ENCODE measurements at regions not wholly inside any gene's neighbourhood (a gene's known extent, or its start where the extent isn't known, plus 50 kb on each side); places are given as distances from the start of the nearest gene placed in this dataset.

DNA sequence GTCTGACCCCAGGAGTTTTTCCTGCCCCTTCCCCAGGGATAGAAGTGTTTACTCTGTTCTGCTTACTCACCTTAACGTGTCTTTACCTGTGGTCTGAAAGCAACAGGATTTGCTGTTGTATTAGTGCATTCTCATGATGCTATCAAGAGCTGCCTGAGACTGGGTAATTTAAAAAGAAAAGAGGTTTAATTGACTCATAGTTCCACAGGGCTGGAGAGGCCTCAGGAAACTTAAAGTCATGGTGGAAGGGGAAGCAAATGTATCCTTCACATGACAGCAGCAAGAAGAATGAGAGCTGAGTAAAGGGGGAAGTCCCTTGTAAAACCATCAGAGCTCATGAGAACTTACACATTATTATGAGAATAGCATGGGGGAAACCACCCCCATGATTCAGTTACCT, 240.4 kb downstream of the SNAPC1 start:
- no peak for ATAC-seq

DNA sequence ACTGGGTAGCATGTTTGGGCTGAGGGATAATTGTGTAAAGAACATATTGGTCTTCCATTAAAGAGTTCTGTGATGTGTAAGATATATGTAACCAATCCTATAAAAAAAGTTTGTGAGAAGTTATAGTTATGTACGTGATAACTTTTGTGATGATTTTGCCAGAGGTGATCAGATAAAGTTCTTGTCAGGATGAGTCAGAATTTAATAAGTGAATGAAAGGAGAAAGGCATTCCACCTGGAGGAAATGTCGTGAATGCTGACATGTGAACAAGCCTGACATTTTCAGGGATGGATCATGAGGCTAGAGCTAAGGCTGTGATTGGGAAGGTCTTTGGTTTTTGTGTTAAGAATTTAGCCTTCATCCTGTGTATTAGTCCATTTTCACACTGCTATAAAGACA, 241.5 kb downstream of the SNAPC1 start:
- peaks cover 0 to 6% (median 5%) of the 10 kb centered on the region in 3 donors for H3K36me3 Mint-ChIP-seq
- DNase-seq: no peak
- no peaks in the 10 kb centered on the region for H3K4me1 Mint-ChIP-seq
- POLR2A ChIA-PET: no interaction called here
- H3K4me3 Mint-ChIP-seq: no peak overlapping the region
- H3K9me3 Mint-ChIP-seq: peaks cover 0 to 15% (median 4%) of the 10 kb centered on the region in 9 donors
- no peak overlapping the region for H3K27ac Mint-ChIP-seq
- no peak for ATAC-seq
- H3K27me3 Mint-ChIP-seq: peaks cover 15 to 54% (median 28%) of the 10 kb centered on the region in 5 donors

More for the DNA sequence above, 240.4 kb downstream of the SNAPC1 start:
- peaks cover 0 to 6% (median 5%) of the 10 kb centered on the region in 3 donors for H3K36me3 Mint-ChIP-seq
- no peak for DNase-seq
- no peak overlapping the region for H3K27ac Mint-ChIP-seq
- POLR2A ChIA-PET: no interaction called here
- H3K4me3 Mint-ChIP-seq: no peak overlapping the region
- no peaks in the 10 kb centered on the region for H3K4me1 Mint-ChIP-seq
- H3K9me3 Mint-ChIP-seq: peaks cover 0 to 15% (median 4%) of the 10 kb centered on the region in 9 donors
- H3K27me3 Mint-ChIP-seq: peaks cover 14 to 46% (median 26%) of the 10 kb centered on the region in 5 donors

DNA sequence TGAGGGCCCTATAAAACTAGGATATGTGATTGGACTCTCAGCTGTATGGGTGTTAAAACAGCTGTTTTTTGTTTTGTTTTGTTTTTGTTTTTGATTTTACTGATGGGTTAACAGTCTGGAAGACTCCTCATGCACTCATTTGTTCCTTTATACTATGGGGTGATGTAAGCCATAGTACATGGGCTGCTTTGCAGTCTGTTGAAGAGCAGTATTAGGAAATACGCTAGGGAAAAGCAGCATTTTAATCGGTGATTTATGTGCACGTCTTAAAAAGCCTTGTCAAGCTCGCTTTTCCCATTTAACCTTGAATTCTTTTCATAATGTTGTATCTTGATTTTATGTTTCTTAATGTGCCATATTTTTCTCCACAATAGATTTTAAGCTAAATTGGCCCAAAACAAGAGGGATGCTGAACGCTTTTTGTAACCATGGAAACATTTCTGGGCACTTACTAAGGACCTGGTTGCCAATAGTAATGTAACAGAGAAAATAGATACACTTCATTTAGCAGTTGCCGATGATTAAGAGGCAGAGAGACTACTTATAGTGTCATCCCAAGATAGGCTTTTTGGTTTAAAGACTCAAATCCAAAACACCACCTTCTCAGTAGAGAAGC, 244.0 kb downstream of the SNAPC1 start:
- DNase-seq (no peak), ATAC-seq (no peak)
- H3K4me1 Mint-ChIP-seq: no peaks in the 10 kb centered on the region
- H3K9me3 Mint-ChIP-seq: peaks cover 0 to 15% (median 4%) of the 10 kb centered on the region in 9 donors
- POLR2A ChIA-PET: no interaction called here
- no peak overlapping the region for H3K27ac Mint-ChIP-seq
- no peak overlapping the region for H3K4me3 Mint-ChIP-seq
- peaks cover 0 to 6% (median 5%) of the 10 kb centered on the region in 3 donors for H3K36me3 Mint-ChIP-seq
- H3K27me3 Mint-ChIP-seq: peaks cover 22 to 59% (median 27%) of the 10 kb centered on the region in 5 donors

DNA sequence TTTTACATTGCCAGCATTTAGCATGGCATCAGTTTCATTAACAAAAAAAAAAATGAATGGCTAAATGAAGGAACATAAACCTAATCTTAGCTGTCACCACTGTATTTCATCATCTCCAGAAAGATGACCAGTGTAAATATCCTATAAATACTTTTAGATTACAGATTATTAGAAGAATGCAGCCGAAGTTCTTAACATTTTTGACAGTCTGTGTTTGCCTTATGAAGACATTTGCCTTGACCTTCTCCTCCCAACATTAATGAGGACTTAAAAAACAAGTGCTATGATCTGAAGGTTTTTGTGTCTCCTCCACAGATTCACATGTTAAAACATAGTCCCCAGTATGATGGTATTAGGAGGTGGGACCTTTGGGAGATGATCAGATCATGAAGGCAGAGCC, 253.0 kb downstream of the SNAPC1 start:
- Mint-ChIP-seq H3K4me1 (no peaks in the 10 kb centered on the region), H3K27ac (no peak overlapping the region), H3K27me3 (peaks cover 12 to 32% (median 19%) of the 10 kb centered on the region in 5 donors), H3K9me3 (peaks cover 0 to 11% (median 3%) of the 10 kb centered on the region in 9 donors), H3K4me3 (no peak overlapping the region), H3K36me3 (peaks cover 0 to 4% (median 0%) of the 10 kb centered on the region in 3 donors)
- POLR2A ChIA-PET: no interaction called here
- no peak for ATAC-seq
- DNase-seq: no peak

DNA sequence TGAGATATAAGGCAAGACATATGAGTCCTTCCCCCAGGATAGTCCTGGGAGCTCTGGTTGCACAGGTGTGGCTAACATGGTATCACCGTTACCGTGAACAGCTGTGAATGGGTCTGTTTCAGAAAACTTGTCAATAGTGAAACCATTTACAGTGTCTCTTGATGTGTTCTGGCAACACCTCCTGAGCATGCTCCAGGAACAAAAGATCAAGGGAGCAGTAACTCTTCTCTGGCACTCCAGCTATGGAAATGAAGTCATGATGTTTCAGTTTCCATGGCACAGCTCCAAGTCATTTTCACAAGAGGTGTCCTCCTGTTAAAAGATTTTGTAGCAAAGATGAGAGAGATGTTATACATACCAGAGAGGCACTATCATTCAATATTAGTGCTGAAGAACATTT, 253.7 kb downstream of the SNAPC1 start:
- peaks cover 12 to 29% (median 19%) of the 10 kb centered on the region in 5 donors for H3K27me3 Mint-ChIP-seq
- POLR2A ChIA-PET: no interaction called here
- H3K4me3 Mint-ChIP-seq: no peak overlapping the region
- H3K4me1 Mint-ChIP-seq: no peaks in the 10 kb centered on the region
- H3K36me3 Mint-ChIP-seq: peaks cover 0 to 4% (median 0%) of the 10 kb centered on the region in 3 donors
- H3K9me3 Mint-ChIP-seq: peaks cover 0 to 11% (median 3%) of the 10 kb centered on the region in 9 donors
- no peak overlapping the region for H3K27ac Mint-ChIP-seq
- no peak for ATAC-seq
- DNase-seq: no peak

DNA sequence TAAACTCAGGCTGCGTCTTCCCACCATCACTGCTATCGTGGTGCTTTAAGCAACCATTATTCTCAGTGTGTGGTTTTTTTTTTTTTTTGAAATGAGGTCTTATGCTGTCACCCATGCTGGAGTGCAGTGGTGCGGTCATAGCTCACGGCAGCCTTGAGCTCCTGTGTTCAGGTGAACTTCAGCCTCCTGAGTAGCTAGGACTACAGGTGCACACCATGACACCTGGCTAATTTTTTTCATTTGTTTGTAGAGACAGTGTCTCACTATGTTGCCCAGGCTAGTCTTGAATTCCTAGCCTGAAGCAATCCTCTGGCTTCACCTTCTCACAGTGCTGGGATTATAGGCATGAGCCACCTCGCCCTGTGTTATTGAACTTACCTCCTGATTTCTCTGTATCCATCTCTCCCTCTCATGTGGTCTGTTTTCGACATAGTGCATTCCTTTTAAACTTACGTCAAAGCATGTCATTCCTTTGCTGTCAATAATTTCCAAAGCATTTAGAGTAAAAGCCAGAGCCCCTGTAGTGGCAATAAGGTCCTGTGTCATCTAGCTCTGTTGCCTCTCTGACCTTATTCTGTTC, 255.5 kb downstream of the SNAPC1 start:
- POLR2A ChIA-PET: no interaction called here
- DNase-seq: no peak
- Mint-ChIP-seq H3K4me3 (no peak overlapping the region), H3K9me3 (peaks cover 0 to 11% (median 2%) of the 10 kb centered on the region in 9 donors), H3K27me3 (peaks cover 8 to 29% (median 14%) of the 10 kb centered on the region in 5 donors), H3K4me1 (no peaks in the 10 kb centered on the region), H3K36me3 (peaks cover 0 to 4% (median 0%) of the 10 kb centered on the region in 3 donors), H3K27ac (peak overlapping the region in 1 of 10 donors; percentile 39)
- ATAC-seq: no peak

DNA sequence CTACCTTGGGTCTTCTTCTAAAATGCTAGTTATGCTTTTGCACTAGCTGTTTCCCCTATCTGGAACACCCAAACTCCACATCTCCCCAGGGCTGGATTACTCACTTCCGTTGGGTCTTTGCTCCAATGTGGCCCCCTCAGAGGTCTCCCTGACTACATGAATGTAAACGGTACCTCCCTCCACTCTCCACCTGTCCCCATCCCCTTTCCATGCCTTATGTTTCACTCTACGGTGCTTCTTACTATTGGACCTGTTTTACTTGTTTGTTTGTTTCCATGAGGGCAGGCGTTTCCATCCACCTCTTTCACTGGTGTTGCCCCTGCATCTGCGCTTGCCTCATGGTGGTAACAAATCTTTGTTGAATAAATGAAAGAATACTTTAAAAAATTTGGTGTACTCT, 256.4 kb downstream of the SNAPC1 start:
- Mint-ChIP-seq H3K9me3 (peaks cover 0 to 11% (median 2%) of the 10 kb centered on the region in 9 donors), H3K4me3 (no peak overlapping the region), H3K4me1 (no peaks in the 10 kb centered on the region), H3K27me3 (peaks cover 8 to 34% (median 12%) of the 10 kb centered on the region in 5 donors), H3K36me3 (peaks cover 0 to 4% (median 0%) of the 10 kb centered on the region in 3 donors), H3K27ac (peak overlapping the region in 1 of 10 donors; percentile 9)
- DNase-seq: no peak
- POLR2A ChIA-PET: no interaction called here
- ATAC-seq: no peak

DNA sequence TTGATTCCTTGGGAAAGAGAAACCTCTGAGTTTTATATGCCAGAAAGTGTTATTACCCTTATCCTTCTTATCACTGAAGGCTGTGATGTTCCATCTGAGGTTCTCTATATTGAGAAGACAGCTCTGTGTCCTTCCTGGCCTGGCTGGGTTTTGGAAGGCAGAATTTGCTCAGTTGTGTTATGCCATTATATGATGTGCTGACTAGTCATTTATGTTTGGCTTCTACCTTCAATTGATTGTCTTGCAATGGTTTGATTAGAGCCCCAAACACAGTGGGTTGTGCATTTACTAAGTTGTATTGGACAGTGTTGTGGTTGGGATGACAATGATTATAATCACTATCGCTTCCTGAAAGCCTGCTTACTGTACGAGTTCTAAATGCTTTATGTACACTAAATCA, 265.7 kb downstream of the SNAPC1 start:
- Mint-ChIP-seq H3K9me3 (peaks cover 0 to 20% (median 7%) of the 10 kb centered on the region in 9 donors), H3K4me1 (peaks cover 0 to 3% (median 0%) of the 10 kb centered on the region in 4 donors), H3K27me3 (peaks cover 8 to 63% (median 24%) of the 10 kb centered on the region in 5 donors), H3K27ac (no peak overlapping the region), H3K36me3 (peaks cover 0 to 12% (median 0%) of the 10 kb centered on the region in 3 donors), H3K4me3 (no peak overlapping the region)
- DNase-seq: no peak
- no peak for ATAC-seq
- POLR2A ChIA-PET: no interaction called here

DNA sequence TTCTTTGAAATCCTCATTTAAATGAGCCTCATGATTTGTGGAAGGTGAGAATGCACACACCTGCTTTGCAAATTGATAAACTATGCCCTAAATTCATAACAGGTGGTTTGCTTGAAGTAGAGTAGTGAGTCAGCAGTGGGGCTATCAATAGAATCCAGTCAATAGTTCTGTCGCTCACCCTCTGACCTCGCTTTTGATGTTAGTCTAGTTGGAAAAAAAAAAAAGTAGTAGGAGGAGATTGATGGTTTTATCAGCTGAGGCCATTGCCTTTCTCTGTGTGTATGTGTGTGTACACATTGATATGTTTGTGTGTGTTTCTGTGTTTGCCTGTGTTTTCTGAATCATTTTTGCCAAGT, 267.3 kb downstream of the SNAPC1 start:
- POLR2A ChIA-PET: no interaction called here
- DNase-seq: no peak

DNA sequence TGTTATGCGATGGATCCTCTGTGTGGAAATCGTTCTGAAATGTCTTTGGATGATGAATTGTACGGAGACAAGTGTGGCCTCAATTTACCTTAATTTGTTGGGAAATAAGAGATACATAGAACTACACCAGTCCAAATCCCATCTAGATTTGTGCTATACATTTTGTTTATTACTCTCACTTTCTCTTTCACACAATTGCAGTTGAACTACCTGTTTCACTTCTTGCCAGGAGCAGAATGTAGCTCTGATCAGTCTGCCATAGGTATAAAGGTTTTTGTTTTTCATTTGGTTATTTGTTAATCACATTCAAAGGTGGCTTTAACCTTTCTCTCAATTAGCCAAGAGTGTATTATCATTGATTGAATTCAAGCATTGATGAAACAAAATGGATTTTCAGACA, 268.2 kb downstream of the SNAPC1 start:
- ATAC-seq: no peak
- Mint-ChIP-seq H3K27ac (no peak overlapping the region), H3K4me3 (no peak overlapping the region), H3K4me1 (peaks cover 0 to 3% (median 0%) of the 10 kb centered on the region in 4 donors), H3K9me3 (peaks cover 0 to 20% (median 9%) of the 10 kb centered on the region in 9 donors), H3K27me3 (peaks cover 10 to 47% (median 23%) of the 10 kb centered on the region in 5 donors), H3K36me3 (peaks cover 0 to 12% (median 0%) of the 10 kb centered on the region in 3 donors)
- no peak for DNase-seq
- POLR2A ChIA-PET: no interaction called here

More for the DNA sequence above, 267.3 kb downstream of the SNAPC1 start:
- Mint-ChIP-seq H3K27me3 (peaks cover 10 to 56% (median 29%) of the 10 kb centered on the region in 5 donors), H3K4me3 (no peak overlapping the region), H3K36me3 (peaks cover 0 to 17% (median 0%) of the 10 kb centered on the region in 3 donors), H3K4me1 (peaks cover 0 to 3% (median 0%) of the 10 kb centered on the region in 4 donors), H3K9me3 (peaks cover 0 to 28% (median 9%) of the 10 kb centered on the region in 9 donors), H3K27ac (no peak overlapping the region)
- ATAC-seq: no peak

DNA sequence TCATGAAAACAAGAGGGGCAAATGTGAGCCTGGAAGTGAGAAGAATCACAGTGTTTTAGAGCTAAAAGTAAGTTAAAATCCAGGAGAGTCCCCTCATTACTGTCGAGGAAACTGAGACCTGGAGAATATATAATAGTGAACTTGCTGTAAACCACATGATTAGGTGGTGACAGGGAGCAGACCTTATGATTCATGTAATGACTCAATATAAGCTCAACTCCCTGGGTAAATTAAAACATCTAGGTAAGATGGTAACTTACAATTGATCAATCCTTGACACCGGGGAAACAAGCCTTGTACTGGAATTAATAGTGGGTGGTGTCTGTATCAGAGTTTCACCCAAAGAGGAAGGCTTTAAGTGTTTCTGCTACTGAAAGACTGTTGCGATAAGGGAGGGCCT, 269.3 kb downstream of the SNAPC1 start:
- H3K36me3 Mint-ChIP-seq: peaks cover 0 to 5% (median 0%) of the 10 kb centered on the region in 3 donors
- ATAC-seq: no peak
- H3K4me1 Mint-ChIP-seq: peaks cover 0 to 3% (median 0%) of the 10 kb centered on the region in 4 donors
- no peak overlapping the region for H3K4me3 Mint-ChIP-seq
- H3K9me3 Mint-ChIP-seq: peaks cover 0 to 13% (median 5%) of the 10 kb centered on the region in 9 donors
- no peak overlapping the region for H3K27ac Mint-ChIP-seq
- DNase-seq: no peak
- peaks cover 10 to 47% (median 21%) of the 10 kb centered on the region in 5 donors for H3K27me3 Mint-ChIP-seq
- POLR2A ChIA-PET: no interaction called here

DNA sequence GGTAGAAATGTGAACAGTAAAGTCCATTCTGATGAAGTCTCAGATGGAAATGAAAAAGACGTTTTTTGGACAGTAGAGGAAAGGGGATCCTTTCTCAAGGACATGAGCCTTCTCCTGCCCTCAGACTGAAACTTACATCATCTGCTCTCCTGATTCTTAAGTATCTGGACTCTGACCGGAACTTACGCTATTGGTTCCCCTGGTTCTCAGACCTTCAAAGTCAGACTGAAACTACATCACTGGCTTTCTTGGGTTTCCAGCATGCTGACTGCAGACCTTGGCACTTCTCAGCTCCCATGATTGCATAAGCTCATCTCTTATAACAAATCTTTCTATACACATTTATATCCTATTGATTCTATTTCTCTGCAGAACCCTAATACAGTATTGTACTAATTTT, 291.0 kb downstream of the SNAPC1 start:
- Mint-ChIP-seq H3K36me3 (peaks cover 0 to 13% (median 0%) of the 10 kb centered on the region in 3 donors), H3K27ac (no peak overlapping the region), H3K27me3 (peaks cover 4 to 18% (median 10%) of the 10 kb centered on the region in 5 donors), H3K4me3 (no peak overlapping the region), H3K4me1 (peaks cover 0 to 2% (median 0%) of the 10 kb centered on the region in 4 donors), H3K9me3 (peaks cover 0 to 29% (median 8%) of the 10 kb centered on the region in 9 donors)
- ATAC-seq (no peak), DNase-seq (no peak)
- POLR2A ChIA-PET: no interaction called here

DNA sequence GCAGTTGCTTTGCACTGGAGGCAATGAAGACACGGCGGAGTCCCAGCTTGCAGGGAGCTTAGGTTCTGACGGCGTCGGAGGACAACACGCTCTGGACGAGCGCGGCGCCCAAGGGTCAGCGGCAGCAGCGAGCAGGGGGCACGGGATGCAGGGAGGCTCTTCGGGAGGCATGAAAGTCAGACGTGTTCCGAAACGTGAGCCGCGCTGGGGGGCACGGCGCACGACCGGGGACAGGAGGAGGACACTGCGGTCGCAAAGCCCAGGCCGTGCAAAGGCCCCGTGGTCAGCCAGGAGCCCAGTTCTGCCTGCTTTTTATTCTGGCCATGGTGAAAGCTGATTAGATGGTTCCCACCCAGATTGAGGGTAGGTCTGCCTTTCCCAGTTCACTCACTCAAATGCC, 294.6 kb downstream of the SNAPC1 start:
- Mint-ChIP-seq H3K4me3 (no peak overlapping the region), H3K9me3 (peaks cover 0 to 7% (median under 1%) of the 10 kb centered on the region in 9 donors), H3K27me3 (peaks cover 0 to 10% (median 2%) of the 10 kb centered on the region in 5 donors), H3K36me3 (peaks cover 0 to under 1% (median 0%) of the 10 kb centered on the region in 3 donors), H3K27ac (no peak overlapping the region), H3K4me1 (peaks cover 0 to 5% (median 0%) of the 10 kb centered on the region in 4 donors)
- POLR2A ChIA-PET: no interaction called here
- DNase-seq (no peak), ATAC-seq (no peak)
